ENCODE measurements at regions not wholly inside any gene's neighbourhood (a gene's known extent, or its start where the extent isn't known, plus 50 kb on each side); places are given as distances from the start of the nearest gene placed in this dataset.
"Not testable (repeated sequence)": the region's sequence is repeated elsewhere in the genome, so short reads cannot be mapped to it uniquely, and the experiment has no call there.

DNA sequence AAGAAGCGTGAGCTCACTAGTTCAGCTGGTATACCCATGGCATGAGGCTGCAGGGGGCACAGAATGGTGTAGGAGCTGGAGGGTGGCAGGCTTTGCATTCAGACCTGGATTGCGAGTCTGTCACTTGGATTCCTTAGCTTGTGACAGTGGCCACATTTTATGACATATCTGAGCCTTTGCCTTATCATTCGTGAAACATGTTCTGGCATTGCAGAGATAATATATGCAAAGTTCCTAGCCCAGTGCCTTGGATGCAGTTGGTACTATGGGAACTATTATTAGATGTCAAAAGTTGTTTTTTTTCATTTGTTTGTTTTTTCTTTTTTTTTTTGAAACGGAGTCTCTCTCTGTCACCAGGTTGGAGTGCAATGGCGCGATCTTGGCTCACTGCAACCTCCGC, 230.7 kb upstream of the PRDM1 start:
- DNase-seq (ENCODE audit: low spot score) = no peak
- H3K9me3 ChIP-seq (ENCODE audit: control insufficient read depth in 4 of 4, low read length in 3 of 4) = no peaks in the 10 kb centered on the region
- no peaks in the 10 kb centered on the region for H3K36me3 ChIP-seq (ENCODE audit: control insufficient read depth in 4 of 4, insufficient read depth in 3 of 4, low read depth in 1 of 4, low read length in 3 of 4)
- H3K4me3 ChIP-seq (ENCODE audit: low read depth in 1 of 3, low read length in 3 of 3) = no peak overlapping the region
- 93% methylated on average over 7 of the region's 7 CpGs for WGBS
- no peak overlapping the region for H3K27ac ChIP-seq (ENCODE audit: low read depth in 1 of 2, low read length in 2 of 2)
- H3K4me1 ChIP-seq (ENCODE audit: control insufficient read depth in 4 of 4, insufficient read depth in 4 of 4, low read length in 3 of 4) = no peaks in the 10 kb centered on the region
- no peak overlapping the region for H3K9ac ChIP-seq (ENCODE audit: low read depth in 1 of 2, low read length in 2 of 2)
- H3K27me3 ChIP-seq (ENCODE audit: control insufficient read depth in 4 of 4, insufficient read depth in 4 of 4, low read length in 3 of 4) = no peaks in the 10 kb centered on the region
- TF ChIP-seq YY1 (IDR thresholded peaks at IDR 0.05) = no peak
- TF ChIP-seq, protein P1, sequence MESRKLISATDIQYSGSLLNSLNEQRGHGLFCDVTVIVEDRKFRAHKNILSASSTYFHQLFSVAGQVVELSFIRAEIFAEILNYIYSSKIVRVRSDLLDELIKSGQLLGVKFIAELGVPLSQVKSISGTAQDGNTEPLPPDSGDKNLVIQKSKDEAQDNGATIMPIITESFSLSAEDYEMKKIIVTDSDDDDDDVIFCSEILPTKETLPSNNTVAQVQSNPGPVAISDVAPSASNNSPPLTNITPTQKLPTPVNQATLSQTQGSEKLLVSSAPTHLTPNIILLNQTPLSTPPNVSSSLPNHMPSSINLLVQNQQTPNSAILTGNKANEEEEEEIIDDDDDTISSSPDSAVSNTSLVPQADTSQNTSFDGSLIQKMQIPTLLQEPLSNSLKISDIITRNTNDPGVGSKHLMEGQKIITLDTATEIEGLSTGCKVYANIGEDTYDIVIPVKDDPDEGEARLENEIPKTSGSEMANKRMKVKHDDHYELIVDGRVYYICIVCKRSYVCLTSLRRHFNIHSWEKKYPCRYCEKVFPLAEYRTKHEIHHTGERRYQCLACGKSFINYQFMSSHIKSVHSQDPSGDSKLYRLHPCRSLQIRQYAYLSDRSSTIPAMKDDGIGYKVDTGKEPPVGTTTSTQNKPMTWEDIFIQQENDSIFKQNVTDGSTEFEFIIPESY (IDR thresholded peaks at IDR 0.05) = no peak

DNA sequence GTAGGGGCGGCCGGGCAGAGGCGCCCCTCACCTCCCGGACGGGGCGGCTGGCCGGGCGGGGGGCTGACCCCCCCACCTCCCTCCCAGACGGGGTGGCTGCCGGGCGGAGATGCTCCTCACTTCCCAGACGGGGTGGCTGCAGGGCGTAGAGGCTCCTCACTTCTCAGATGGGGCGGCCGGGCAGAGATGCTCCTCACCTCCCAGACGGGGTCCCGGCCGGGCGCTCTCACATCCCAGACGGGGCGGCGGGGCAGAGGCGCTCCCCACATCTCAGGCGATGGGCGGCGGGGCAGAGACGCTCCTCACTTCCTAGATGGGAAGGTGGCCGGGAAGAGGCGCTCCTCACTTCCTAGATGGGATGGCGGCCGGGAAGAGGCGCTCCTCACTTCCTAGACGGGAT, 232.2 kb upstream of the PRDM1 start:
- not testable (repeated sequence) for H3K36me3 ChIP-seq (ENCODE audit: control insufficient read depth in 4 of 4, insufficient read depth in 3 of 4, low read depth in 1 of 4, low read length in 3 of 4); H3K27me3 ChIP-seq (ENCODE audit: control insufficient read depth in 4 of 4, insufficient read depth in 4 of 4, low read length in 3 of 4); DNase-seq (ENCODE audit: low spot score); H3K9me3 ChIP-seq (ENCODE audit: control insufficient read depth in 4 of 4, low read length in 3 of 4); H3K4me1 ChIP-seq (ENCODE audit: control insufficient read depth in 4 of 4, insufficient read depth in 4 of 4, low read length in 3 of 4); H3K9ac ChIP-seq (ENCODE audit: low read depth in 1 of 2, low read length in 2 of 2); H3K4me3 ChIP-seq (ENCODE audit: low read depth in 1 of 3, low read length in 3 of 3); H3K27ac ChIP-seq (ENCODE audit: low read depth in 1 of 2, low read length in 2 of 2)
- 96% methylated on average over 31 of the region's 33 CpGs for WGBS

DNA sequence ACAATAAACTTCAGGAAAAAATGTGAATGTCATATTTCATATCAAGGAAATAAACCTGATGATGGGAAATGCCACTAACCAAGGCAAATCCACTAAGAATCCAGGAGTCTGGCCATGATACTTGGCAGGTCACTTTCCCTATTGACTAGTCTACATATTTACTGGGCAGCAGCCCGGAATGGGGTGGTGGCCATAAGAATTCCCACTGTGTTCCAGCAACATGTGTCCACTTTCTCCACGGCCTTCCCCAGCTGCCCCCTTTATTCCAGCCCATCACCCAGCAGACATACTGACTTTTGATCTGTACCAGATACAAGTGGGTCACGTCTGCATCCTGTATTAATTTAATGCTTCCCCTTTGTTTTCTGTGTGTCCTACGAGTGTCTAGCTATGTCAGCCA, 234.5 kb upstream of the PRDM1 start:
- TF ChIP-seq, protein P2, sequence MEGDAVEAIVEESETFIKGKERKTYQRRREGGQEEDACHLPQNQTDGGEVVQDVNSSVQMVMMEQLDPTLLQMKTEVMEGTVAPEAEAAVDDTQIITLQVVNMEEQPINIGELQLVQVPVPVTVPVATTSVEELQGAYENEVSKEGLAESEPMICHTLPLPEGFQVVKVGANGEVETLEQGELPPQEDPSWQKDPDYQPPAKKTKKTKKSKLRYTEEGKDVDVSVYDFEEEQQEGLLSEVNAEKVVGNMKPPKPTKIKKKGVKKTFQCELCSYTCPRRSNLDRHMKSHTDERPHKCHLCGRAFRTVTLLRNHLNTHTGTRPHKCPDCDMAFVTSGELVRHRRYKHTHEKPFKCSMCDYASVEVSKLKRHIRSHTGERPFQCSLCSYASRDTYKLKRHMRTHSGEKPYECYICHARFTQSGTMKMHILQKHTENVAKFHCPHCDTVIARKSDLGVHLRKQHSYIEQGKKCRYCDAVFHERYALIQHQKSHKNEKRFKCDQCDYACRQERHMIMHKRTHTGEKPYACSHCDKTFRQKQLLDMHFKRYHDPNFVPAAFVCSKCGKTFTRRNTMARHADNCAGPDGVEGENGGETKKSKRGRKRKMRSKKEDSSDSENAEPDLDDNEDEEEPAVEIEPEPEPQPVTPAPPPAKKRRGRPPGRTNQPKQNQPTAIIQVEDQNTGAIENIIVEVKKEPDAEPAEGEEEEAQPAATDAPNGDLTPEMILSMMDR (IDR thresholded peaks at IDR 0.05; ENCODE audit: low read depth, low read length, missing input control) = no peak
- TF ChIP-seq HNF4A (conservative IDR thresholded peaks at IDR 0.05) = no peak
- no peak for TF ChIP-seq JUND (IDR thresholded peaks at IDR 0.05)
- TF ChIP-seq, protein P3, sequence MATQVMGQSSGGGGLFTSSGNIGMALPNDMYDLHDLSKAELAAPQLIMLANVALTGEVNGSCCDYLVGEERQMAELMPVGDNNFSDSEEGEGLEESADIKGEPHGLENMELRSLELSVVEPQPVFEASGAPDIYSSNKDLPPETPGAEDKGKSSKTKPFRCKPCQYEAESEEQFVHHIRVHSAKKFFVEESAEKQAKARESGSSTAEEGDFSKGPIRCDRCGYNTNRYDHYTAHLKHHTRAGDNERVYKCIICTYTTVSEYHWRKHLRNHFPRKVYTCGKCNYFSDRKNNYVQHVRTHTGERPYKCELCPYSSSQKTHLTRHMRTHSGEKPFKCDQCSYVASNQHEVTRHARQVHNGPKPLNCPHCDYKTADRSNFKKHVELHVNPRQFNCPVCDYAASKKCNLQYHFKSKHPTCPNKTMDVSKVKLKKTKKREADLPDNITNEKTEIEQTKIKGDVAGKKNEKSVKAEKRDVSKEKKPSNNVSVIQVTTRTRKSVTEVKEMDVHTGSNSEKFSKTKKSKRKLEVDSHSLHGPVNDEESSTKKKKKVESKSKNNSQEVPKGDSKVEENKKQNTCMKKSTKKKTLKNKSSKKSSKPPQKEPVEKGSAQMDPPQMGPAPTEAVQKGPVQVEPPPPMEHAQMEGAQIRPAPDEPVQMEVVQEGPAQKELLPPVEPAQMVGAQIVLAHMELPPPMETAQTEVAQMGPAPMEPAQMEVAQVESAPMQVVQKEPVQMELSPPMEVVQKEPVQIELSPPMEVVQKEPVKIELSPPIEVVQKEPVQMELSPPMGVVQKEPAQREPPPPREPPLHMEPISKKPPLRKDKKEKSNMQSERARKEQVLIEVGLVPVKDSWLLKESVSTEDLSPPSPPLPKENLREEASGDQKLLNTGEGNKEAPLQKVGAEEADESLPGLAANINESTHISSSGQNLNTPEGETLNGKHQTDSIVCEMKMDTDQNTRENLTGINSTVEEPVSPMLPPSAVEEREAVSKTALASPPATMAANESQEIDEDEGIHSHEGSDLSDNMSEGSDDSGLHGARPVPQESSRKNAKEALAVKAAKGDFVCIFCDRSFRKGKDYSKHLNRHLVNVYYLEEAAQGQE (IDR thresholded peaks at IDR 0.05) = no peak
- TF ChIP-seq, protein P4, sequence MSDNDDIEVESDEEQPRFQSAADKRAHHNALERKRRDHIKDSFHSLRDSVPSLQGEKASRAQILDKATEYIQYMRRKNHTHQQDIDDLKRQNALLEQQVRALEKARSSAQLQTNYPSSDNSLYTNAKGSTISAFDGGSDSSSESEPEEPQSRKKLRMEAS (IDR thresholded peaks at IDR 0.05) = no peak
- TF ChIP-seq, protein P1 (IDR thresholded peaks at IDR 0.05) = no peak
- no peak for TF ChIP-seq YY1 (IDR thresholded peaks at IDR 0.05)
- TF ChIP-seq FOXA2 (IDR thresholded peaks at IDR 0.05) = no peak
- Histone ChIP-seq H3K4me1 (ENCODE audit: control insufficient read depth in 4 of 4, insufficient read depth in 4 of 4, low read length in 3 of 4) (no peaks in the 10 kb centered on the region), H3K27me3 (ENCODE audit: control insufficient read depth in 4 of 4, insufficient read depth in 4 of 4, low read length in 3 of 4) (no peaks in the 10 kb centered on the region), H3K27ac (ENCODE audit: low read depth in 1 of 2, low read length in 2 of 2) (no peak overlapping the region), H3K9ac (ENCODE audit: low read depth in 1 of 2, low read length in 2 of 2) (no peak overlapping the region), H3K36me3 (ENCODE audit: control insufficient read depth in 4 of 4, insufficient read depth in 3 of 4, low read depth in 1 of 4, low read length in 3 of 4) (no peaks in the 10 kb centered on the region), H3K9me3 (ENCODE audit: control insufficient read depth in 4 of 4, low read length in 3 of 4) (no peaks in the 10 kb centered on the region), H3K4me3 (ENCODE audit: low read depth in 1 of 3, low read length in 3 of 3) (no peak overlapping the region)
- WGBS = 82% methylated on average over 4 of the region's 4 CpGs
- no peak for DNase-seq (ENCODE audit: low spot score)
